ENCODE measurements at regions not wholly inside any gene's neighbourhood (a gene's known extent, or its start where the extent isn't known, plus 50 kb on each side); places are given as distances from the start of the nearest gene placed in this dataset.

DNA sequence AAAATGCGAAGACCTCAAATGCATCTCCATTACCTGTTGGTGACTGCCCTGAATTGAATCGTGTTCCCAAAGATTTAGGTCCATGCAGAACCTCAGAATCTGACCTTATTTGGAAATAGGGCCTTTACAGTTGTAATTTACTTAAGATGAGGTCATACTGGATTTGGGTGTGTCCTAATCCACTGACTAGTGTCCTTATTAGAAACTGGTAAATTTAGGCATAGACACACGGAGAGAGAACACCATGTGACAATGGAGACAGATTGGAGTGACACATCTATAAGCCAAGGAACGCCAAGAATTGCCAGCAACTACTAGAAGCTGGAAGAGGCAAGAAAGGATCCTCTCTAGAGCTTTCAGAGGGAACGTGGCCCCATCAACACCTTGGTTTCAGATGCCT lies 203.1 kb downstream of the SMAD2 start:
- H3K27ac ChIP-seq, result no peak overlapping the region
- no peaks in the 10 kb centered on the region for H3K36me3 ChIP-seq
- no peaks in the 10 kb centered on the region for H3K27me3 ChIP-seq
- no peak for DNase-seq (ENCODE audit: low read depth in 1 of 2, low spot score in 1 of 2)
- H3K4me3 ChIP-seq, result no peak overlapping the region
- TF ChIP-seq, protein P1, sequence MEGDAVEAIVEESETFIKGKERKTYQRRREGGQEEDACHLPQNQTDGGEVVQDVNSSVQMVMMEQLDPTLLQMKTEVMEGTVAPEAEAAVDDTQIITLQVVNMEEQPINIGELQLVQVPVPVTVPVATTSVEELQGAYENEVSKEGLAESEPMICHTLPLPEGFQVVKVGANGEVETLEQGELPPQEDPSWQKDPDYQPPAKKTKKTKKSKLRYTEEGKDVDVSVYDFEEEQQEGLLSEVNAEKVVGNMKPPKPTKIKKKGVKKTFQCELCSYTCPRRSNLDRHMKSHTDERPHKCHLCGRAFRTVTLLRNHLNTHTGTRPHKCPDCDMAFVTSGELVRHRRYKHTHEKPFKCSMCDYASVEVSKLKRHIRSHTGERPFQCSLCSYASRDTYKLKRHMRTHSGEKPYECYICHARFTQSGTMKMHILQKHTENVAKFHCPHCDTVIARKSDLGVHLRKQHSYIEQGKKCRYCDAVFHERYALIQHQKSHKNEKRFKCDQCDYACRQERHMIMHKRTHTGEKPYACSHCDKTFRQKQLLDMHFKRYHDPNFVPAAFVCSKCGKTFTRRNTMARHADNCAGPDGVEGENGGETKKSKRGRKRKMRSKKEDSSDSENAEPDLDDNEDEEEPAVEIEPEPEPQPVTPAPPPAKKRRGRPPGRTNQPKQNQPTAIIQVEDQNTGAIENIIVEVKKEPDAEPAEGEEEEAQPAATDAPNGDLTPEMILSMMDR (IDR thresholded peaks at IDR 0.05; ENCODE audit: low read depth, low read length), result no peak
- no peaks in the 10 kb centered on the region for H3K4me1 ChIP-seq (ENCODE audit: low read depth)
- H3K9me3 ChIP-seq (ENCODE audit: low read depth), result no peaks in the 10 kb centered on the region

DNA sequence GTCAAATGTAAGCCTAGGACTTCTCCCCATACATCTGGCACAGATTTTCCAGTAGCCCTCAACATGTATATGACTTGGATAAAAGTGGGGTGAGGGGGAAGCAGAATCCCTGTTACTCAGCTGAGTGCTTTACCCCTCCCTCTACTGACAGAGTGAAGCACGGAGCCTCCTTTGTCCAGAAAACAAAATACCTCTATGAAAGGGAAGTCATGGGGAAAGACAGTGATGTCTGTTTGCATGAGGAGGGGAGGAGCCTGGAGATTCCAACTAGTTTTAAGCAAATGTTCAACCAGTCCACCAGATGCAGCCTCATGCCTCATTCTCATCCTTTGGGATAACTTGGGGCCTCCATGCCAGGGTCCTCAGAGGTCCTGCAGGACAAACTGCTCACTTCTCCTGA lies 203.9 kb downstream of the SMAD2 start:
- Histone ChIP-seq H3K27me3 (no peaks in the 10 kb centered on the region), H3K9me3 (ENCODE audit: low read depth) (no peaks in the 10 kb centered on the region), H3K36me3 (no peaks in the 10 kb centered on the region), H3K4me3 (no peak overlapping the region), H3K27ac (no peak overlapping the region), H3K4me1 (ENCODE audit: low read depth) (no peaks in the 10 kb centered on the region)
- TF ChIP-seq, protein P1 (IDR thresholded peaks at IDR 0.05; ENCODE audit: low read depth, low read length), result no peak
- no peak for DNase-seq (ENCODE audit: low read depth in 1 of 2, low spot score in 1 of 2)

DNA sequence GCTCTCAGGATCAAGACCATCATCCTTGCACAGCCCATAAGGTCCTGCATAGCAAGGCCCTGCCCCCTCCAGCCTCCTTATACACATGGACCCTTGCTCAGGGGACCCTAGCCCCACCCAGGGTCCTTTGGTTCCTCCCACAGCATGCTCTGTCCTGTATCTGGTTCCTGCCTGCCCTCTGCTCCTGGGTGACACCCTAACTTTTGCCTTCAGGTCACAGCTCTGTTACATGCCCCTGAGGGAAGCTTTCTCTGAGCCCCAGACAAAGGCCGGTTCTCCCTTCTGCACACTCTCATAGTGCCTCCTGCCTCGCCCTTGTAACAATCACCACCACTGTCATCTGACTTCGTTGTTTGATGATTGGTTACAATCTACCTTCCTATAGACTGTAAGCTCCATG lies 204.8 kb downstream of the SMAD2 start:
- Histone ChIP-seq H3K27me3 (no peaks in the 10 kb centered on the region), H3K4me3 (no peak overlapping the region), H3K4me1 (ENCODE audit: low read depth) (no peaks in the 10 kb centered on the region), H3K36me3 (no peaks in the 10 kb centered on the region), H3K9me3 (ENCODE audit: low read depth) (no peaks in the 10 kb centered on the region), H3K27ac (no peak overlapping the region)
- DNase-seq (ENCODE audit: low read depth in 1 of 2, low spot score in 1 of 2), result no peak
- TF ChIP-seq, protein P1 (IDR thresholded peaks at IDR 0.05; ENCODE audit: low read depth, low read length), result no peak

DNA sequence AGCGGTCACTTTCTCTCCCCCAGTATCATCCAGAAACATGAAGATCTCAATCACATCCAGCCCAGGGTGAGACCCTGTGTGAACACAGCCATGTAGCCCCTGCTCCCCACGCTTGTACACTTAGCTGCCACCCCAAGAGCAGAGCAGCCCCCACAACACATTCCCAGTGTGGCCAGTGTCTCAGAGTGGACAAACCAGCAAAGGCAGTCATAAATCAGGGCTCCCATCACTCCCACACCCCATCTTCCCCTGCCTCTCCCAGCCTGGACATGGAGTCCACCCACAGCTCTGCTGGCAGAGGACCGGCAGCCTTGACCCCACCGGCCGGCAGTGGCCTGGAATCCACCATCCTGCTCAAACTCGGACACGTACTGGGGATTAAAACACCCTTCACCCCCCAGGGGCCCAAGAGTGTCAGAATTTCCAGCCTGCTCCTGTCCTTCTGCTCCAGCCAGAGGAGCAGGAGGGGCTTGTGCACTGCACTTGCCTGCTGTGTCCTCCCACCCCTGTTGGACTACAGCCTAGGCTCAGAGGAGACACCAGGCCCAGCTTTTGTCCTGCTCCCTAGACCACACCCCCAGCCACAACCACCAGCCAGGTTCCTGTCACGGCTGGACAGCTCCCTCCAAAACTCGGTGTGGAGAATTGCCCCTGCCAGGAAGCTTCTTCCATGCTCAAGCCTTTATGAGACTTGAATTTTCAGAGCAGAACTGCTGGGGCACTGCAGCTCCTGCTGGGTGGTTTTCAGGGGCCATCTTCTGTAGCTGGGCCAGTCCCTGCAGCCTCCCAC lies 206.1 kb downstream of the SMAD2 start:
- no peak overlapping the region for H3K4me3 ChIP-seq
- TF ChIP-seq, protein P1 (IDR thresholded peaks at IDR 0.05; ENCODE audit: low read depth, low read length), result no peak
- H3K9me3 ChIP-seq (ENCODE audit: low read depth), result no peaks in the 10 kb centered on the region
- H3K27me3 ChIP-seq, result no peaks in the 10 kb centered on the region
- no peaks in the 10 kb centered on the region for H3K36me3 ChIP-seq
- peak in 1 of 2 donors; percentile 63 for DNase-seq (ENCODE audit: low read depth in 1 of 2, low spot score in 1 of 2)
- no peaks in the 10 kb centered on the region for H3K4me1 ChIP-seq (ENCODE audit: low read depth)
- no peak overlapping the region for H3K27ac ChIP-seq

DNA sequence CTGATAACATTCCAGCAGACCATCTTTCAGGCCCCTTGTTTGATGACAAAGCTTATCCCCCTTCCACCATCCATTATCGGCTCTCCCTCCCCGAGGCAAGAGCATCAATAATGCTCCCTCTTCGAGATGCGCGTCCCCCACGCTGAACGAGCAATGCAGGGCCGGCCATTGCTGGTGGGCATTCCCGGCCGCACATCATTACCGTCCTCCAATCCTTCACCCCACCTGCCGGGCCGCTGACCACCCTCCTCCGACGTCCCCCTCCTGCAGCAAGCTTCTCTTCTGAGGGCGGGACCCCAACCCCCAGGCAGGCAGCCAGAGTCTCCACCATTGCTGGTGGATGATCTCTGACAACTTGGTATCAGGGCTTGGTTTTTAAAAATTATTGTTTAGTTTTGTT lies 208.6 kb downstream of the SMAD2 start:
- H3K27me3 ChIP-seq, result no peaks in the 10 kb centered on the region

More for the DNA sequence above, 208.6 kb downstream of the SMAD2 start:
- Histone ChIP-seq H3K4me1 (ENCODE audit: low read depth) (no peaks in the 10 kb centered on the region), H3K27ac (no peak overlapping the region), H3K4me3 (no peak overlapping the region), H3K36me3 (no peaks in the 10 kb centered on the region), H3K9me3 (ENCODE audit: low read depth) (no peaks in the 10 kb centered on the region)
- DNase-seq (ENCODE audit: low read depth in 1 of 2, low spot score in 1 of 2), result no peak
- TF ChIP-seq, protein P1 (IDR thresholded peaks at IDR 0.05; ENCODE audit: low read depth, low read length), result no peak
